OCI-LY1 (cell line): ENCODE measurements at regions not wholly inside any gene's neighbourhood (a gene's known extent, or its start where the extent isn't known, plus 50 kb on each side); places are given as distances from the start of the nearest gene placed in this dataset.

Experiments used
- CTCF ChIP-seq: fragments of 200-600 bp; sonication (generic), shearing (Covaris generic); IDR thresholded peaks from 2 replicates; pipeline ENCODE4 v1.5.1; 2017; ENCODE audit warnings: mild to moderate bottlenecking, antibody characterized with exemption, low read length, moderate library complexity, mixed read lengths
- EZH2 ChIP-seq: fragments of 200-600 bp; sonication (generic), shearing (Covaris generic); IDR thresholded peaks from 2 replicates; pipeline ENCODE4 v1.8.0; 2017; ENCODE audit warnings: borderline replicate concordance, mixed run types, mild to moderate bottlenecking, antibody characterized with exemption, low read length, moderate library complexity, mixed read lengths

- TF ChIP-seq CTCF (no peak), EZH2 (no peak)
Observed at GRCh38 chr3:90036939-90037469, 929.6 kb downstream of the EPHA3 start.
